IPS-18c (cell line): ENCODE measurements at regions not wholly inside any gene's neighbourhood (a gene's known extent, or its start where the extent isn't known, plus 50 kb on each side); places are given as distances from the start of the nearest gene placed in this dataset.
"Not testable (repeated sequence)": the region's sequence is repeated elsewhere in the genome, so short reads cannot be mapped to it uniquely, and the experiment has no call there.

Experiments used
- H3K4me3 ChIP-seq: 2 replicates; pipeline ENCODE4 v1.7.0; 2013; ENCODE audit warnings: low read depth, mild to moderate bottlenecking, low read length, moderate library complexity; ENCODE audit not compliant: insufficient read depth
- H3K9me3 ChIP-seq: one replicate; pipeline ENCODE4 v1.6.1; 2013; ENCODE audit warnings: mild to moderate bottlenecking, low read length, moderate library complexity; ENCODE audit not compliant: control insufficient read depth, insufficient read depth

GRCh38 chr16:5336941-5337340 lies 239.3 kb upstream of the EEF2KMT start:
- H3K9me3 ChIP-seq = no peaks in the 10 kb centered on the region
- H3K4me3 ChIP-seq = no peak overlapping the region

- Histone ChIP-seq H3K9me3 (no peaks in the 10 kb centered on the region), H3K4me3 (no peak overlapping the region)
These were observed 236.4 kb upstream of the EEF2KMT start for GRCh38 chr16:5333991-5334390.

GRCh38 chr16:5333126-5333525 lies 235.5 kb upstream of the EEF2KMT start:
- H3K4me3 ChIP-seq = no peak overlapping the region

GRCh38 chr16:5330058-5330457 lies 232.5 kb upstream of the EEF2KMT start:
- H3K9me3 ChIP-seq = no peaks in the 10 kb centered on the region
- no peak overlapping the region for H3K4me3 ChIP-seq

More at GRCh38 chr16:5333126-5333525, 235.5 kb upstream of the EEF2KMT start:
- H3K9me3 ChIP-seq = no peaks in the 10 kb centered on the region

GRCh38 chr16:5328546-5328945 lies 231.0 kb upstream of the EEF2KMT start:
- no peak overlapping the region for H3K4me3 ChIP-seq
- no peaks in the 10 kb centered on the region for H3K9me3 ChIP-seq

- Histone ChIP-seq H3K9me3 (no peaks in the 10 kb centered on the region), H3K4me3 (no peak overlapping the region)
These were observed 228.8 kb upstream of the EEF2KMT start for GRCh38 chr16:5326395-5326794.

- Histone ChIP-seq H3K4me3 (no peak overlapping the region), H3K9me3 (no peaks in the 10 kb centered on the region)
These were observed 228.3 kb upstream of the EEF2KMT start for GRCh38 chr16:5325932-5326331.

- H3K4me3 ChIP-seq = no peak overlapping the region
- no peaks in the 10 kb centered on the region for H3K9me3 ChIP-seq
These were observed 225.9 kb upstream of the EEF2KMT start for GRCh38 chr16:5323284-5324141.

- Histone ChIP-seq H3K4me3 (no peak overlapping the region), H3K9me3 (no peaks in the 10 kb centered on the region)
These were observed 224.3 kb upstream of the EEF2KMT start for GRCh38 chr16:5321930-5322329.

GRCh38 chr16:5319799-5320198 lies 222.2 kb upstream of the EEF2KMT start:
- Histone ChIP-seq H3K9me3 (no peaks in the 10 kb centered on the region), H3K4me3 (no peak overlapping the region)

GRCh38 chr16:5315914-5316313 lies 218.3 kb upstream of the EEF2KMT start:
- no peak overlapping the region for H3K4me3 ChIP-seq
- no peaks in the 10 kb centered on the region for H3K9me3 ChIP-seq

GRCh38 chr16:5314377-5314776 lies 216.8 kb upstream of the EEF2KMT start:
- Histone ChIP-seq H3K9me3 (no peaks in the 10 kb centered on the region), H3K4me3 (no peak overlapping the region)

- Histone ChIP-seq H3K9me3 (no peaks in the 10 kb centered on the region), H3K4me3 (no peak overlapping the region)
These were observed 212.5 kb upstream of the EEF2KMT start for GRCh38 chr16:5309946-5310611.

- no peaks in the 10 kb centered on the region for H3K9me3 ChIP-seq
- no peak overlapping the region for H3K4me3 ChIP-seq
These were observed 207.4 kb upstream of the EEF2KMT start for GRCh38 chr16:5305023-5305422.

- no peaks in the 10 kb centered on the region for H3K9me3 ChIP-seq
- H3K4me3 ChIP-seq = no peak overlapping the region
These were observed 204.9 kb upstream of the EEF2KMT start for GRCh38 chr16:5302372-5303114.

GRCh38 chr16:5298202-5298601 lies 200.6 kb upstream of the EEF2KMT start:
- Histone ChIP-seq H3K4me3 (no peak overlapping the region), H3K9me3 (peaks cover 2% of the 10 kb centered on the region)

GRCh38 chr16:5296176-5296575 lies 198.6 kb upstream of the EEF2KMT start:
- Histone ChIP-seq H3K9me3 (peaks cover 2% of the 10 kb centered on the region), H3K4me3 (no peak overlapping the region)

GRCh38 chr16:5295304-5295703 lies 197.7 kb upstream of the EEF2KMT start:
- not testable (repeated sequence) for H3K9me3 ChIP-seq, H3K4me3 ChIP-seq
